Activated T-helper 17 cell treated with anti-CD3 and anti-CD28 coated beads, Interleukin-2, amount 50 U/mL, for 72 hours (primary cell): ENCODE measurements at regions not wholly inside any gene's neighbourhood (a gene's known extent, or its start where the extent isn't known, plus 50 kb on each side); places are given as distances from the start of the nearest gene placed in this dataset.
A peak's percentile ranks its signal among the peaks of the same experiment; 100 is the strongest.

ENCODE experiments used
- ATAC-seq: fragments of 150-1000 bp; cut with Tn5 transposase; replicated peaks from 2 replicates; pipeline ENCODE4 v1.10.0; 2021; ENCODE audit warnings: mild to moderate bottlenecking, moderate library complexity
- H3K27ac Mint-ChIP-seq: one replicate; pipeline ENCODE4 v1.8.0; 2022; ENCODE audit warnings: mixed read lengths
- H3K27me3 Mint-ChIP-seq: one replicate; pipeline ENCODE4 v1.8.0; 2022; ENCODE audit warnings: mixed read lengths
- H3K36me3 Mint-ChIP-seq: one replicate; pipeline ENCODE4 v1.8.0; 2022; ENCODE audit warnings: low read depth, mild to moderate bottlenecking, mixed read lengths
- H3K4me1 Mint-ChIP-seq: one replicate; pipeline ENCODE4 v1.8.0; 2022; ENCODE audit warnings: mixed read lengths
- H3K4me3 Mint-ChIP-seq: one replicate; pipeline ENCODE4 v1.8.0; 2022; ENCODE audit warnings: mild to moderate bottlenecking, mixed read lengths
- H3K9me3 Mint-ChIP-seq: one replicate; pipeline ENCODE4 v1.8.0; 2022; ENCODE audit warnings: mixed read lengths

DNA sequence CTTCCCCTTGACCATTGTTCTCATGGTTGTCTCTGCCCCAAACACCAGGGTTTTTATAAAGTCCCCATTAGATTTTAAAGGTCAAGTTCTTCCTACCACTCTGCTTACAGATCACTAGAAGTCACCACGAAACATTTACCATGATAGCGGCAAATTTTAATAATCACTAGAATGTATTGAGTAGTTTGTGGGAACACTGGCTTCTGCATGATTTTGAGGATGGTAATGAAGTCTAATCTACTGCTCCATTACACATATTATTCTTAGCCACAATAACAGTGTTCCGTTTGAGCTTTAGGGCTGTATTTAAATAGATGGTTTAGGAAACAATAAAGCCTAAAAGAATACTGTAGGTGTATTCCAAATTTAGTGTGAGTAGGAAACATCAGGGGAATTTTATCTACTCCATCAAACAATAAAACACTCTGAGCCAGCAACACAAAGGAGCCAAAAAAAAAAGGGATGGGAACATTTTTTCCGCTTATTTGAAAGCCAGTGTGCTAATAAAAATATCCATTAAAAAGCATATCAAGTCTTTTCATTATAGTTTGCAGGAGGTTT is 49.7 kb downstream of the KLF12 start:
- no peak for ATAC-seq
- Mint-ChIP-seq H3K4me1 (peaks cover 28% of the 10 kb centered on the region), H3K27ac (no peak overlapping the region), H3K9me3 (no peaks in the 10 kb centered on the region), H3K4me3 (peak overlapping the region; percentile 21), H3K27me3 (no peaks in the 10 kb centered on the region), H3K36me3 (peaks cover 6% of the 10 kb centered on the region)

GRCh38 chr13:74082741-74083160 is 51.5 kb downstream of the KLF12 start:
- Mint-ChIP-seq H3K9me3 (no peaks in the 10 kb centered on the region), H3K36me3 (peaks cover 13% of the 10 kb centered on the region), H3K27ac (no peak overlapping the region), H3K4me1 (peaks cover 30% of the 10 kb centered on the region), H3K4me3 (no peak overlapping the region), H3K27me3 (no peaks in the 10 kb centered on the region)
- no peak for ATAC-seq

DNA sequence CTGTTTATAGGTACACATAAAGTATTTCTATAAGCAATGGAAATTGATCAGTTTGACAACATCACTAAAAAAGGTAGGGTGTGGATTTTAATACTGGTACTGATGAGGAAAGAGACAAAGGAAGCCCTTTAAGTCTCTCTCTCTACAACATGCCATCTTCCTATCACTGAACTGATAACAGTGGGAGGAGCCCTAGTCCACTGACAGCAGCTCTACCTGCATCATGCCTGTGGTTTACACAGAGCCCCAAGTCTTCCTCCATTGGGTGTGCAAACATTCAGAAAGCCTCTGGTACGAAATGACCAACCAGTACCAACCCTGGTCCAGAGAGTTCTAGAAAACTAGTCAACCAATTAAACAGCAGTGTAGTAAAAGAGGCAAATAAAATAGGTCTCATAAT is 53.4 kb downstream of the KLF12 start:
- ATAC-seq: peak; percentile 71
- Mint-ChIP-seq H3K36me3 (peaks cover 7% of the 10 kb centered on the region), H3K27ac (no peak overlapping the region), H3K4me3 (peak overlapping the region; percentile 10), H3K9me3 (no peaks in the 10 kb centered on the region), H3K27me3 (no peaks in the 10 kb centered on the region), H3K4me1 (peaks cover 31% of the 10 kb centered on the region)

- no peak for ATAC-seq
- peaks cover 33% of the 10 kb centered on the region for H3K4me1 Mint-ChIP-seq
- no peaks in the 10 kb centered on the region for H3K27me3 Mint-ChIP-seq
- H3K36me3 Mint-ChIP-seq: peaks cover 7% of the 10 kb centered on the region
- no peak overlapping the region for H3K27ac Mint-ChIP-seq
- no peak overlapping the region for H3K4me3 Mint-ChIP-seq
- H3K9me3 Mint-ChIP-seq: no peaks in the 10 kb centered on the region
Observed at GRCh38 chr13:74077792-74078191, 56.4 kb downstream of the KLF12 start.

GRCh38 chr13:74077375-74077774 is 56.8 kb downstream of the KLF12 start:
- Mint-ChIP-seq H3K4me3 (no peak overlapping the region), H3K27me3 (no peaks in the 10 kb centered on the region), H3K4me1 (peaks cover 33% of the 10 kb centered on the region), H3K9me3 (no peaks in the 10 kb centered on the region), H3K36me3 (peaks cover 7% of the 10 kb centered on the region), H3K27ac (no peak overlapping the region)
- ATAC-seq: peak; percentile 64

DNA sequence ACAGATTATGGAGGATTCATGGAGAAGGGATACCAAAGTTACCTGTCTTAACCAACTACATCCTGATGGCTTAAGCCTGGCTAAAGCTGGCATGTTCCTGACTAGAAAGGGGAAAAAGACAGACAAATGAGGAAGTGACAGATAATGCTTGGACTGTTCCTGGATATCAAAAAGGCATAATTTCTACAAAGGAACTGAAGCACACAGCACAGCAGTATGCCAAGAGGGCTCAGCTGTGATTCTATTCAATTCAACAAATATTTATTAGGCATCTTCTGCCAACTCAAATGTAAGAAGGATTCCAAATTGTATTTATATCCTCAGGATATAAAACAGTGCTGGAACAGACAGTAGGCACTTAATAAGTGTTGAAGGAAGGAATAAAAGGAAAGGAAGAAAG is 59.5 kb downstream of the KLF12 start:
- peak overlapping the region; percentile 14 for H3K27ac Mint-ChIP-seq

DNA sequence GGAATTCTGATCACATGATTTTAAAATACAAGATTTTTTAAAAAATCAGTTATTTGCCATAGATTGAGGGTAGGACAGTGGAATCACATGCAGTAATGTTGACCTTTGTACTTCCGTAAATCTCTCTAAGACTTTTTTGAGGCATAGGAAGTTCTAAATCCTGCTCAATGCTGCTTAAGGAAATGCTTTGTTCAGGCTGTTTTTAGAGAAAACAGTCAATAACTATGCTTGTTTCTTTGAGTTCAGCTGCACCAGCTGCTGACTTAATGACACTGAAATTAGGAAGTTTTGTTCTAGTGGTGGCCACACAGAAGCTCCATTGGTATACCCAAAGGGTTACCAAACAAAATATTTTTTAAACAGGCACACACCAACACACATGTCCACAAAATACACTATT is 60.9 kb downstream of the KLF12 start:
- H3K36me3 Mint-ChIP-seq: no peaks in the 10 kb centered on the region
- peaks cover 45% of the 10 kb centered on the region for H3K4me1 Mint-ChIP-seq
- no peak overlapping the region for H3K4me3 Mint-ChIP-seq
- H3K9me3 Mint-ChIP-seq: no peaks in the 10 kb centered on the region
- H3K27ac Mint-ChIP-seq: no peak overlapping the region
- H3K27me3 Mint-ChIP-seq: no peaks in the 10 kb centered on the region
- no peak for ATAC-seq

More for the DNA sequence above, 59.5 kb downstream of the KLF12 start:
- H3K9me3 Mint-ChIP-seq: no peaks in the 10 kb centered on the region
- no peak overlapping the region for H3K4me3 Mint-ChIP-seq
- no peak for ATAC-seq
- H3K36me3 Mint-ChIP-seq: peaks cover 7% of the 10 kb centered on the region
- no peaks in the 10 kb centered on the region for H3K27me3 Mint-ChIP-seq
- H3K4me1 Mint-ChIP-seq: peaks cover 34% of the 10 kb centered on the region

DNA sequence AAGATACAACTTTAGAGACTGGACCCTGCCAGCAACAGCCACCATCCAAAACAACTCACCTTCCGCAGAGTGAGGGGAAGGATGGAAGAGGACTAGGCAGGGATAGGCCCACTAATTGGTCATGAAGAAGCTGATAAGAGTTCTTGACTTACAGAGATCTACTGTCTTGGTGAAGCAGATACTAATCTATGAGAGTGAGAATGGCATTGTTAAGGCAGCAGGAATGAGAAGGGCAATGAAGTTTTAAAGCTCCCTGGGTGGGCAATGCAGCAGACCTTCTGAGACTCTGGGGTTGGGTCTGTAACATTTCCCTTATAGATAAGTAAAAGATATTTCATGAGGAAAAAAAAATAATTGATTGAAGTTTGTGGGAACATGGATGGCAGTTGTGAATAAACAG is 63.7 kb downstream of the KLF12 start:
- peak; percentile 37 for ATAC-seq
- Mint-ChIP-seq H3K4me1 (peaks cover 35% of the 10 kb centered on the region), H3K27ac (peak overlapping the region; percentile 15), H3K27me3 (no peaks in the 10 kb centered on the region), H3K9me3 (no peaks in the 10 kb centered on the region), H3K4me3 (peak overlapping the region; percentile 46), H3K36me3 (no peaks in the 10 kb centered on the region)

DNA sequence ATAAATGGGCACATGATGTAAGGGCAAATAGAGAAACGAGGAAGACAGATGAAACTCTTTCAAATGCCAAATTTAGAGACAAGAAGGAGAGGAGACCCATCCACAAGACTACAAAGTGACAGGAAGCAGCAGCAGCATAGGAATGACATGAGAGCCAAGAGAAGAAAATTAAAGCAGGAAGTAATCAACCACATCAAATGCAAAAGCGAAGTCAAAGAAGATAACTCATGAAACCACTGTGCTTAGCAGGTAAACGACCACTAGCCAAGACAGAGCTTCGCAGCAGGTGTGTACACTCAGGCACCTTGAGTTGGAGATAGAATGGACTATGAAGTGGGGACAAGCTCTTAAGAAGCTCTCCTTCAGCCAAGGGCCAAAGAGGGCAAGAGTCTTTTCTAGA is 64.1 kb downstream of the KLF12 start:
- peak; percentile 78 for ATAC-seq
- peak overlapping the region; percentile 15 for H3K27ac Mint-ChIP-seq
- H3K9me3 Mint-ChIP-seq: no peaks in the 10 kb centered on the region
- H3K36me3 Mint-ChIP-seq: no peaks in the 10 kb centered on the region
- H3K4me1 Mint-ChIP-seq: peaks cover 31% of the 10 kb centered on the region
- peak overlapping the region; percentile 46 for H3K4me3 Mint-ChIP-seq
- no peaks in the 10 kb centered on the region for H3K27me3 Mint-ChIP-seq

DNA sequence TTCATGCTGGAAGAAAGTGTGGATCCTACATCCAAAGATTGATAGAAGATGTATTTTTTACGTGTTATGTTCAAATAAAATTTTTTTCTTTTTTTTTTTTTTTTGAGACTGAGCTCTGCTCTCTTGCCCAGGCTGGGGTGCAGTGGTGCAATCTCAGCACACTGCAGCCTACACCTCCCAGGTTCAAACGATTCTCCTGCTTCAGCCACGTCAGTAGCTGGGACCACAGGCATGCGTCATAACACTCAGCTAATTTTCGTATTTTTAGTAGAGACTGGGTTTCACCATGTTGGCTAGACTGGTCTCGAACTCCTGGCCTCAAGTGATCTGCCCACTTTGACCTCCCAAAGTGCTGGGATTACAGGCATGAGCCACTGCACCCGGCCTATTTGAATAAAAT is 65.7 kb downstream of the KLF12 start:
- H3K4me1 Mint-ChIP-seq: peaks cover 29% of the 10 kb centered on the region
- H3K4me3 Mint-ChIP-seq: peak overlapping the region; percentile 46
- no peaks in the 10 kb centered on the region for H3K36me3 Mint-ChIP-seq
- H3K27me3 Mint-ChIP-seq: no peaks in the 10 kb centered on the region
- no peaks in the 10 kb centered on the region for H3K9me3 Mint-ChIP-seq
- peak; percentile 41 for ATAC-seq
- H3K27ac Mint-ChIP-seq: peak overlapping the region; percentile 5

GRCh38 chr13:74067818-74068217 is 66.4 kb downstream of the KLF12 start:
- H3K4me1 Mint-ChIP-seq: peaks cover 34% of the 10 kb centered on the region
- H3K4me3 Mint-ChIP-seq: no peak overlapping the region
- no peak for ATAC-seq
- H3K9me3 Mint-ChIP-seq: no peaks in the 10 kb centered on the region
- no peaks in the 10 kb centered on the region for H3K36me3 Mint-ChIP-seq
- no peak overlapping the region for H3K27ac Mint-ChIP-seq
- H3K27me3 Mint-ChIP-seq: no peaks in the 10 kb centered on the region

- H3K27me3 Mint-ChIP-seq: no peaks in the 10 kb centered on the region
- no peak overlapping the region for H3K27ac Mint-ChIP-seq
- no peaks in the 10 kb centered on the region for H3K36me3 Mint-ChIP-seq
- no peak for ATAC-seq
- no peaks in the 10 kb centered on the region for H3K9me3 Mint-ChIP-seq
- no peak overlapping the region for H3K4me3 Mint-ChIP-seq
- H3K4me1 Mint-ChIP-seq: peaks cover 41% of the 10 kb centered on the region
Observed at GRCh38 chr13:74066937-74067336, 67.3 kb downstream of the KLF12 start.

DNA sequence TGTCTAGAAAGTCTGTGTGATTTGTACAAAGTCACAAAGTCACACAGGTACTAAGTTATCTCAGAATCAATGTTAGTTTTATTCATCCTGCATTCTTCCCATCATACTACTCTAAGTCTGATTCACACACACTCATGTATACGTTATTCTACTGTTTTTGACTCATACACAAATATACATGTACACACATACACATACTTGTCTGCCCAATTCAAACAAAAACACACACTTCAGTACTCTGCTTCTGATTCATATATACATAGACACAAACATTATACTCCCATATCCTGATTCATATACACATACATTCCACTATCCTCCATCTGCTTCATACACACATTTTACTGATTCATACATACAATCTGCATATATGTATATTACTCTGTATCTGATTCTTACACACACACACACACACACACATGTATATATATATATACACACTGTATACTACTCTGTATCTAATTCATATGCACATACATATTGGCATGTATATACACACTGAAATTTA is 69.3 kb downstream of the KLF12 start:
- no peak overlapping the region for H3K4me3 Mint-ChIP-seq
- H3K9me3 Mint-ChIP-seq: no peaks in the 10 kb centered on the region
- H3K4me1 Mint-ChIP-seq: peaks cover 37% of the 10 kb centered on the region
- peaks cover 4% of the 10 kb centered on the region for H3K36me3 Mint-ChIP-seq
- H3K27me3 Mint-ChIP-seq: no peaks in the 10 kb centered on the region
- ATAC-seq: peak; percentile 74
- peak overlapping the region; percentile 0 for H3K27ac Mint-ChIP-seq

DNA sequence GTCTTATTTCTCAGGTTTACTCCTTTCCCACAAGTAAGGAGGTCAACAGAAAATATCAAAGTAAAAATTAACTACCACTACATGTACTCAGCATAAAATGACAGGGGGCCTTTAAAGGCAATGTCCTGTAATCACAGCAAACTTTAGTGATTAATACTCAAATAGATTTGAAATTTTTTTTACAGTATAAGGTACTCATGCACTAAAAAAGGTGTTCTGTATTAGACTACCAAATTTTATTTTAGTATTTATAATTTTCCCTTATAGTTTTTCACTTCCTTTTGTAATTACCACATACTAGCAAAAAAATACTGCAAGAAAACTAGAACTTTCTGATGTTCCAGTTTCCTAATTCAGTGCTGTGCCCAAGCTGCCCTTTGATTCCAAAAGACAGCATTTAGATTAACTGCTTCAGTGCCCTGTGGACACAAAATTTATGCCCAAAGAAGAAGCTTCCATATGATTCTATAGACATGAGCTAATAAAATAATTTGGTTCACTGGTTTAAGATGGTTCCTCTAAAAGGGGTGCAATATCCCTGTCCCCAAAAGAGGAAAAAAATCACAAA is 70.6 kb downstream of the KLF12 start:
- Mint-ChIP-seq H3K4me3 (peak overlapping the region; percentile 82), H3K27ac (peak overlapping the region; percentile 88), H3K9me3 (no peaks in the 10 kb centered on the region), H3K27me3 (no peaks in the 10 kb centered on the region), H3K4me1 (peaks cover 31% of the 10 kb centered on the region), H3K36me3 (peaks cover 8% of the 10 kb centered on the region)
- no peak for ATAC-seq

DNA sequence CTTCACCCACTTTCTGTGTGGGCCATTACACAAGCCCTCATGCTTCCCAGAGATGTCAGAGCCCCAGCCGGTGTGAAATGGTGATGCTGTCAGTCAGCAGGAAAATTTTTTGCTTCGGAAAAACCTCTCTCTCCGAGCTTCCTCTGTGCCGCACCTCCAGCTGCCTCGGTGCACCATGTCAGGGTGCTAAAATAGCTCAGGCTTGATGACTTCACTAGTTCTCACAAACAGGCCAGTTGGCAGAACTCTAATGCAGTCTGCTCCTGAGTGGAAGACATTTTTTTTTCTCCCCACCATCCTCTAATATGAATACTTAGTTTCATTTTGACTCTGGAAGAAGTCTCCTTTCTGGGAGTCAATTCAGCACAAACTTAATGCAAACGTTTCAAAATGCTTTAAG is 71.3 kb downstream of the KLF12 start:
- peak overlapping the region; percentile 82 for H3K4me3 Mint-ChIP-seq
- H3K9me3 Mint-ChIP-seq: no peaks in the 10 kb centered on the region
- H3K27me3 Mint-ChIP-seq: no peaks in the 10 kb centered on the region
- H3K4me1 Mint-ChIP-seq: peaks cover 30% of the 10 kb centered on the region
- H3K36me3 Mint-ChIP-seq: peaks cover 8% of the 10 kb centered on the region
- H3K27ac Mint-ChIP-seq: peak overlapping the region; percentile 88
- ATAC-seq: peak; percentile 74
